Prostate gland (tissue), 2 donors: ENCODE measurements at regions not wholly inside any gene's neighbourhood (a gene's known extent, or its start where the extent isn't known, plus 50 kb on each side); places are given as distances from the start of the nearest gene placed in this dataset.

Experiments
- DNase-seq: peaks from one replicate; pipeline ENCODE4 v3.0.0-alpha.2; 2019; ENCODE audit warnings: low spot score
- H3K27ac ChIP-seq, 2 donors: fragments of 200-600 bp; sonication (generic); 2 replicates each; pipeline ENCODE4 v1.5.1; 2017 to 2019
- H3K27me3 ChIP-seq: fragments of 200-600 bp; sonication (generic); replicated peaks from 2 replicates; pipeline ENCODE4 v1.5.1; 2019; ENCODE audit not compliant: insufficient read depth
- H3K36me3 ChIP-seq, 2 donors: fragments of 200-600 bp; sonication (generic); 1 replicate in 1 of 2; 2 replicates in 1 of 2; pipeline versions ENCODE4 v1.5.1 to v1.8.1; 2017 to 2019
- H3K4me1 ChIP-seq: fragments of 200-600 bp; sonication (generic); replicated peaks from 2 replicates; pipeline ENCODE4 v1.5.1; 2019
- H3K4me3 ChIP-seq, 2 donors: fragments of 200-600 bp; sonication (generic); 2 replicates each; pipeline ENCODE4 v1.5.1; 2017 to 2019
- H3K9me3 ChIP-seq: fragments of 200-600 bp; sonication (generic); 2 replicates; pipeline ENCODE4 v1.5.1; 2017
- CTCF ChIP-seq, 4 experiments: fragments of 200-600 bp in 2 of 4; fragments of 450-650 bp in 2 of 4; sonication (generic) in 2 of 4; IDR thresholded peaks; 1 replicate in 3 of 4; 2 replicates in 1 of 4; pipeline ENCODE4 v1.5.1; 2016 to 2019; ENCODE audit warnings: antibody characterized with exemption in 4 of 4, mild to moderate bottlenecking in 2 of 4, moderate library complexity in 2 of 4
- POLR2A ChIP-seq: fragments of 450-650 bp; IDR thresholded peaks from one replicate; pipeline ENCODE4 v1.6.1; 2016; ENCODE audit warnings: antibody characterized with exemption, mild to moderate bottlenecking
- POLR2AphosphoS5 ChIP-seq: sonication (generic); formaldehyde crosslinking; IDR thresholded peaks from one replicate; pipeline ENCODE4 v1.6.1; 2017; ENCODE audit warnings: antibody characterized with exemption
- WGBS: methylation state at CpG from one replicate; pipeline ENCODE4 v1.1.5; 2018; 5-methylcytosine and 5-hydroxymethylcytosine counted together
- intact Hi-C: fragments of 100-400 bp; cut with DNase I; formaldehyde crosslinking; loops from one replicate; pipeline ENCODE4 v1.14.2; 2022

GRCh38 chr3:124514683-124515082 lies 215.6 kb upstream of the UMPS start:
- H3K4me3 ChIP-seq, result no peak overlapping the region
- no peaks in the 10 kb centered on the region for H3K36me3 ChIP-seq
- intact Hi-C loops, result loop anchor here (5.0 kb wide), 1 partner anchor 43 kb away; no protein-coding TSS in a partner anchor
- H3K4me1 ChIP-seq, result no peaks in the 10 kb centered on the region
- DNase-seq, result no peak
- H3K27me3 ChIP-seq, result peaks cover 13% of the 10 kb centered on the region
- H3K9me3 ChIP-seq, result no peaks in the 10 kb centered on the region
- no peak overlapping the region for H3K27ac ChIP-seq
- TF ChIP-seq POLR2A (no peak), CTCF (IDR thresholded peaks at IDR 0.05) (no peak), POLR2AphosphoS5 (no peak)
- WGBS, result 88% methylated on average over 2 of the region's 2 CpGs

- no peak for TF ChIP-seq CTCF (IDR thresholded peaks at IDR 0.05)
- intact Hi-C loops, result loop anchor here (5.0 kb wide), 1 partner anchor 41 kb away; no protein-coding TSS in a partner anchor
These were observed 213.9 kb upstream of the UMPS start for GRCh38 chr3:124516333-124516732.

GRCh38 chr3:124517306-124517705 lies 212.9 kb upstream of the UMPS start:
- no peaks in the 10 kb centered on the region for H3K4me1 ChIP-seq
- no peak for DNase-seq
- TF ChIP-seq POLR2AphosphoS5 (no peak), CTCF (IDR thresholded peaks at IDR 0.05) (no peak), POLR2A (no peak)
- intact Hi-C loops, result loop anchor here (5.0 kb wide), 1 partner anchor 40 kb away; no protein-coding TSS in a partner anchor
- no peaks in the 10 kb centered on the region for H3K9me3 ChIP-seq
- no peak overlapping the region for H3K27ac ChIP-seq
- WGBS, result 86% methylated on average over 2 of the region's 2 CpGs
- peaks cover 10% of the 10 kb centered on the region for H3K27me3 ChIP-seq
- no peaks in the 10 kb centered on the region for H3K36me3 ChIP-seq
- H3K4me3 ChIP-seq, result no peak overlapping the region

More at GRCh38 chr3:124516333-124516732, 213.9 kb upstream of the UMPS start:
- no peak overlapping the region for H3K4me3 ChIP-seq
- no peaks in the 10 kb centered on the region for H3K4me1 ChIP-seq
- 21% methylated on average over 1 of the region's 1 CpG for WGBS
- H3K27ac ChIP-seq, result no peak overlapping the region
- no peaks in the 10 kb centered on the region for H3K9me3 ChIP-seq
- DNase-seq, result no peak
- H3K36me3 ChIP-seq, result no peaks in the 10 kb centered on the region
- H3K27me3 ChIP-seq, result peaks cover 11% of the 10 kb centered on the region

GRCh38 chr3:124518350-124518749 lies 211.9 kb upstream of the UMPS start:
- no peak for DNase-seq
- intact Hi-C loops, result loop anchor here (5.0 kb wide), 1 partner anchor 39 kb away; no protein-coding TSS in a partner anchor
- Histone ChIP-seq H3K36me3 (no peaks in the 10 kb centered on the region), H3K27ac (no peak overlapping the region), H3K4me1 (no peaks in the 10 kb centered on the region), H3K9me3 (no peaks in the 10 kb centered on the region), H3K4me3 (no peak overlapping the region), H3K27me3 (peaks cover 5% of the 10 kb centered on the region)
- no peak for TF ChIP-seq POLR2AphosphoS5
- no peak for TF ChIP-seq CTCF (IDR thresholded peaks at IDR 0.05)
- TF ChIP-seq POLR2A, result no peak
- 96% methylated on average over 11 of the region's 11 CpGs for WGBS

GRCh38 chr3:124519591-124520194 lies 210.6 kb upstream of the UMPS start:
- Histone ChIP-seq H3K27me3 (no peaks in the 10 kb centered on the region), H3K36me3 (no peaks in the 10 kb centered on the region), H3K4me3 (no peak overlapping the region), H3K4me1 (no peaks in the 10 kb centered on the region), H3K27ac (no peak overlapping the region), H3K9me3 (no peaks in the 10 kb centered on the region)
- intact Hi-C loops, result loop anchor here (5.0 kb wide), 1 partner anchor 38 kb away; no protein-coding TSS in a partner anchor
- TF ChIP-seq CTCF (IDR thresholded peaks at IDR 0.05), result no peak
- no peak for DNase-seq
- WGBS, result 93% methylated on average over 7 of the region's 7 CpGs
